ENCODE measurements at regions not wholly inside any gene's neighbourhood (a gene's known extent, or its start where the extent isn't known, plus 50 kb on each side); places are given as distances from the start of the nearest gene placed in this dataset.

GRCh38 chr4:72828864-72829263 lies 240.7 kb downstream of the COX18 start:
- Histone ChIP-seq H3K27ac (ENCODE audit: low read depth, low read length) (no peak overlapping the region), H3K4me1 (ENCODE audit: control insufficient read depth, low read length) (no peaks in the 10 kb centered on the region), H3K9me3 (ENCODE audit: control insufficient read depth, insufficient read depth, low read length) (no peaks in the 10 kb centered on the region), H3K4me3 (ENCODE audit: low read length) (no peak overlapping the region), H3K4me2 (ENCODE audit: low read length) (no peak overlapping the region), H3K79me2 (ENCODE audit: control insufficient read depth, low read length) (no peaks in the 10 kb centered on the region), H3K9me2 (replicated peaks; ENCODE audit: control insufficient read depth, low read length) (no peaks in the 10 kb centered on the region), H3K27me3 (ENCODE audit: control insufficient read depth, low read length) (no peaks in the 10 kb centered on the region), H3F3A (ENCODE audit: control insufficient read depth, insufficient read depth) (no peaks in the 10 kb centered on the region), H3K36me3 (ENCODE audit: control insufficient read depth, low read length) (no peaks in the 10 kb centered on the region), H4K20me1 (ENCODE audit: control insufficient read depth, insufficient read depth, low read depth, low read length) (no peaks in the 10 kb centered on the region)
- TF ChIP-seq CTCF (IDR thresholded peaks at IDR 0.05; ENCODE audit: low read depth, low read length, poor library complexity, severe bottlenecking) (no peak), EZH2phosphoT487 (IDR thresholded peaks at IDR 0.05; ENCODE audit: borderline replicate concordance, low read length) (no peak)

GRCh38 chr4:72827968-72828367 lies 241.5 kb downstream of the COX18 start:
- TF ChIP-seq EZH2phosphoT487 (IDR thresholded peaks at IDR 0.05; ENCODE audit: borderline replicate concordance, low read length): no peak
- TF ChIP-seq CTCF (IDR thresholded peaks at IDR 0.05; ENCODE audit: low read depth, low read length, poor library complexity, severe bottlenecking): no peak
- no peak overlapping the region for H3K4me2 ChIP-seq (ENCODE audit: low read length)
- no peaks in the 10 kb centered on the region for H3K27me3 ChIP-seq (ENCODE audit: control insufficient read depth, low read length)
- H3F3A ChIP-seq (ENCODE audit: control insufficient read depth, insufficient read depth): no peaks in the 10 kb centered on the region
- no peaks in the 10 kb centered on the region for H3K36me3 ChIP-seq (ENCODE audit: control insufficient read depth, low read length)
- no peaks in the 10 kb centered on the region for H4K20me1 ChIP-seq (ENCODE audit: control insufficient read depth, insufficient read depth, low read depth, low read length)
- no peak overlapping the region for H3K27ac ChIP-seq (ENCODE audit: low read depth, low read length)
- no peak overlapping the region for H3K4me3 ChIP-seq (ENCODE audit: low read length)
- no peaks in the 10 kb centered on the region for H3K9me3 ChIP-seq (ENCODE audit: control insufficient read depth, insufficient read depth, low read length)
- no peaks in the 10 kb centered on the region for H3K4me1 ChIP-seq (ENCODE audit: control insufficient read depth, low read length)
- H3K9me2 ChIP-seq (replicated peaks; ENCODE audit: control insufficient read depth, low read length): no peaks in the 10 kb centered on the region
- H3K79me2 ChIP-seq (ENCODE audit: control insufficient read depth, low read length): no peaks in the 10 kb centered on the region

DNA sequence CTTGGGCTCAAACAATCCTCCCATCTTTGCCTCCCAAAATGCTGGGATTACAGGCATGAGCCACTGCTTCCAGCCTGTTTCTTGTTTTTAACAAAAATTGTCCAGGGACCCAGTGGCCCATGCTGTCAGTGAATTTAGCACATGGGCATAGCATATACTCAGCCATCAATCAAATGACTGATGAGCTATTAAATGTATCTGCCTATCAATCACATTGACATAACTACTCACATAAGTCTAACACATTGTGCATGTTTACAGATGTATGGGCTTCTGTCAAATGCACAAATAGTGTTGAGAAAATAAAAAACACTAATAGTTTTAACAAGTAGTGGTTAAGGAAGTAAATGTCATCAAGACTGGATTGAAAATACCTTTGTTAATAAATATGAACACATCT lies 249.4 kb downstream of the COX18 start:
- Histone ChIP-seq H3F3A (ENCODE audit: control insufficient read depth, insufficient read depth) (no peaks in the 10 kb centered on the region), H3K27ac (ENCODE audit: low read depth, low read length) (no peak overlapping the region), H4K20me1 (ENCODE audit: control insufficient read depth, insufficient read depth, low read depth, low read length) (no peaks in the 10 kb centered on the region), H3K4me3 (ENCODE audit: low read length) (no peak overlapping the region), H3K9me2 (replicated peaks; ENCODE audit: control insufficient read depth, low read length) (no peaks in the 10 kb centered on the region), H3K9me3 (ENCODE audit: control insufficient read depth, insufficient read depth, low read length) (no peaks in the 10 kb centered on the region), H3K4me1 (ENCODE audit: control insufficient read depth, low read length) (no peaks in the 10 kb centered on the region), H3K79me2 (ENCODE audit: control insufficient read depth, low read length) (no peaks in the 10 kb centered on the region), H3K4me2 (ENCODE audit: low read length) (no peak overlapping the region), H3K27me3 (ENCODE audit: control insufficient read depth, low read length) (no peaks in the 10 kb centered on the region), H3K36me3 (ENCODE audit: control insufficient read depth, low read length) (no peaks in the 10 kb centered on the region)
- TF ChIP-seq CTCF (IDR thresholded peaks at IDR 0.05; ENCODE audit: low read depth, low read length, poor library complexity, severe bottlenecking) (no peak), EZH2phosphoT487 (IDR thresholded peaks at IDR 0.05; ENCODE audit: borderline replicate concordance, low read length) (no peak)

DNA sequence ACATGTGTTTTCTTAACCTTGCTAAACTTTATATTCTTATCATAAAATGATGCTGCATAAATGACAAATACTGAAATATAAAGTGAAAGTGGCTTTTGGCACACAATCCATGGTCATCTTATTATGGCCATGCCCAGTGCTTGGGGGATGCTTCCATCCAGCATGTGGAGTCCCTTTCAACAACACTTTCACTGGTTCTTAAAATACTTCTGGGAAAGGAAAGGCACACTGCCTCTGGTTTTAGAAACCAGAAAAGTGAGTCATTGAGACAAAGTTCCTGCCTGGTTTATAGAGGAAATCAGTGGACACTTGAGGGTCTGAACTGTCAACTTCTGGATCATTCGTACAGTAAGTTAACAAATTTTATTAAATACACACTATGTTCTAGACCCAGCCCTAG lies 248.0 kb upstream of the ADAMTS3 start:
- Histone ChIP-seq H3K4me1 (ENCODE audit: control insufficient read depth, low read length) (no peaks in the 10 kb centered on the region), H3K36me3 (ENCODE audit: control insufficient read depth, low read length) (no peaks in the 10 kb centered on the region), H3K27ac (ENCODE audit: low read depth, low read length) (no peak overlapping the region), H3K27me3 (ENCODE audit: control insufficient read depth, low read length) (no peaks in the 10 kb centered on the region), H3K4me2 (ENCODE audit: low read length) (no peak overlapping the region), H3K4me3 (ENCODE audit: low read length) (no peak overlapping the region), H3K9me3 (ENCODE audit: control insufficient read depth, insufficient read depth, low read length) (no peaks in the 10 kb centered on the region), H4K20me1 (ENCODE audit: control insufficient read depth, insufficient read depth, low read depth, low read length) (no peaks in the 10 kb centered on the region), H3F3A (ENCODE audit: control insufficient read depth, insufficient read depth) (no peaks in the 10 kb centered on the region), H3K9me2 (replicated peaks; ENCODE audit: control insufficient read depth, low read length) (no peaks in the 10 kb centered on the region), H3K79me2 (ENCODE audit: control insufficient read depth, low read length) (no peaks in the 10 kb centered on the region)
- TF ChIP-seq CTCF (IDR thresholded peaks at IDR 0.05; ENCODE audit: low read depth, low read length, poor library complexity, severe bottlenecking) (no peak), EZH2phosphoT487 (IDR thresholded peaks at IDR 0.05; ENCODE audit: borderline replicate concordance, low read length) (no peak)
